ENCODE measurements at regions not wholly inside any gene's neighbourhood (a gene's known extent, or its start where the extent isn't known, plus 50 kb on each side); places are given as distances from the start of the nearest gene placed in this dataset.

- ChIA-PET RAD21 (ENCODE audit: unreplicated experiment) (no interaction called here), SMC1A (ENCODE audit: uncharacterized antibody, unreplicated experiment) (no interaction called here), CTCF (no interaction called here), POLR2A (no interaction called here)
- ATAC-seq: no peak
- Histone ChIP-seq H3K4me2 (ENCODE audit: control insufficient read depth, insufficient read depth) (no peak overlapping the region), H3K9me3 (replicated peaks; ENCODE audit: control insufficient read depth, insufficient read depth, low read length) (no peaks in the 10 kb centered on the region), H4K20me1 (ENCODE audit: control insufficient read depth, insufficient read depth) (no peaks in the 10 kb centered on the region), H3K4me3 (no peak overlapping the region), H3K27ac (ENCODE audit: control insufficient read depth, insufficient read depth) (no peak overlapping the region), H3K27me3 (replicated peaks in 1 of 2; ENCODE audit: control insufficient read depth in 2 of 2, insufficient read depth in 2 of 2, low read length in 1 of 2) (no peaks in the 10 kb centered on the region), H3K79me2 (ENCODE audit: control insufficient read depth, insufficient read depth, low read length) (no peaks in the 10 kb centered on the region), H2AFZ (ENCODE audit: control insufficient read depth, low read depth, low read length) (no peak overlapping the region), H3K4me1 (ENCODE audit: control insufficient read depth, insufficient read depth, low read length) (no peaks in the 10 kb centered on the region), H3K9ac (ENCODE audit: control insufficient read depth, insufficient read depth, low read length) (no peak overlapping the region), H3K36me3 (ENCODE audit: control insufficient read depth in 2 of 2, insufficient read depth in 2 of 2, low read length in 1 of 2) (no peaks in the 10 kb centered on the region)
- no TSS peak for BruUV-seq (replicated peaks)
- FAIRE-seq: no peak
- intact Hi-C loops (cut with micrococcal nuclease; ENCODE audit: unreplicated experiment) (no loop called here), in situ Hi-C loops (cut with MboI) (no loop called here)
- no peak for TF ChIP-seq CBFB (IDR thresholded peaks at IDR 0.05; ENCODE audit: low read depth)
- TF ChIP-seq RB1 (IDR thresholded peaks at IDR 0.05; ENCODE audit: borderline replicate concordance): no peak
- TF ChIP-seq MTA2 (IDR thresholded peaks at IDR 0.05; ENCODE audit: low read depth): no peak
- DNase-seq (ENCODE audit: low read depth, low spot score): no peak
These were observed 1932.2 kb upstream of the CELF4 start for GRCh38 chr18:39497821-39498220.

GRCh38 chr18:39496986-39497385, 1931.4 kb upstream of the CELF4 start:
- no peak for FAIRE-seq
- TF ChIP-seq SMARCA5 (IDR thresholded peaks at IDR 0.05): no peak
- no peak for TF ChIP-seq CBX3 (IDR thresholded peaks at IDR 0.05; ENCODE audit: borderline replicate concordance, low read depth)
- no peak overlapping the region for H3K4me3 ChIP-seq
- WGBS (ENCODE audit: insufficient coverage, insufficient replicate concordance, low lambda C conversion rate, missing lambda C conversion rate): 11% methylated on average over 4 of the region's 4 CpGs
- no peaks in the 10 kb centered on the region for H3K79me2 ChIP-seq (ENCODE audit: control insufficient read depth, insufficient read depth, low read length)
- ChIA-PET POLR2A (no interaction called here), CTCF (no interaction called here), RAD21 (ENCODE audit: unreplicated experiment) (no interaction called here), SMC1A (ENCODE audit: uncharacterized antibody, unreplicated experiment) (interaction anchor here (2.0 kb wide), 1 partner anchor 9 kb away, joined by 4 read pairs; no protein-coding TSS in a partner anchor)
- H4K20me1 ChIP-seq (ENCODE audit: control insufficient read depth, insufficient read depth): no peaks in the 10 kb centered on the region
- H3K9ac ChIP-seq (ENCODE audit: control insufficient read depth, insufficient read depth, low read length): no peak overlapping the region
- no peaks in the 10 kb centered on the region for H3K9me3 ChIP-seq (replicated peaks; ENCODE audit: control insufficient read depth, insufficient read depth, low read length)
- no peaks in the 10 kb centered on the region for H3K36me3 ChIP-seq (ENCODE audit: control insufficient read depth in 2 of 2, insufficient read depth in 2 of 2, low read length in 1 of 2)
- in situ Hi-C loops (cut with MboI) (no loop called here), intact Hi-C loops (cut with micrococcal nuclease; ENCODE audit: unreplicated experiment) (no loop called here)
- no peaks in the 10 kb centered on the region for H3K27me3 ChIP-seq (replicated peaks in 1 of 2; ENCODE audit: control insufficient read depth in 2 of 2, insufficient read depth in 2 of 2, low read length in 1 of 2)
- no peak overlapping the region for H3K4me2 ChIP-seq (ENCODE audit: control insufficient read depth, insufficient read depth)
- no peak overlapping the region for H2AFZ ChIP-seq (ENCODE audit: control insufficient read depth, low read depth, low read length)
- no peaks in the 10 kb centered on the region for H3K4me1 ChIP-seq (ENCODE audit: control insufficient read depth, insufficient read depth, low read length)
- DNase-seq (ENCODE audit: low read depth, low spot score): no peak
- no peak overlapping the region for H3K27ac ChIP-seq (ENCODE audit: control insufficient read depth, insufficient read depth)
- no TSS peak for BruUV-seq (replicated peaks)
- no peak for ATAC-seq

All from GM12878 (cell line).